Astrocyte (in vitro differentiated cells and primary cell): ENCODE measurements at regions not wholly inside any gene's neighbourhood (a gene's known extent, or its start where the extent isn't known, plus 50 kb on each side); places are given as distances from the start of the nearest gene placed in this dataset.

Experiments used
- EZH2 ChIP-seq: IDR thresholded peaks from 2 replicates; pipeline ENCODE4 v1.6.1; 2012; ENCODE audit warnings: mild to moderate bottlenecking, low read length, inconsistent platforms; ENCODE audit not compliant: insufficient read depth
- TF ChIP-seq, protein P1 (sequence below): IDR thresholded peaks from 2 replicates; pipeline ENCODE4 v1.5.1; 2011; ENCODE audit warnings: low read depth, mild to moderate bottlenecking, inconsistent platforms, low read length, moderate library complexity; ENCODE audit not compliant: insufficient read depth

DNA sequence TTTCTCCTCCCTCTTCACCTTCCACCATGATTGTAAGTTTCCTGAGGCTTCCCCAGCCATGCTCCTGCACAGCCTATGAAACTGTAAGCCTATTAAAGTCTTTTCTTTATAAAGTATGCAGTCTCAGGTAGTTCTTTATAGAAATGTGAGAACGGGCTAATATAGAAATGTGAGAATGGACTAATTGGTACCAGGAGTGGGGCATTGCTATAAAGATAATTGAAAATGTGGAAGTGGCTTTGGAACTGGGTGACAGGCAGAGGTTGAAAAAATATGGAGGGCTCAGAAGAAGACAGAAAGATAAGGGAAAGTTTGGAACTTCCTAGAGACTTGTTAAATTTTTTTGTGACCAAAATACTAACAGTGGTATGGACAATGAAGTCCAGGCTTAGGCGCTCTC lies 959.3 kb downstream of the SH3BGRL start:
- TF ChIP-seq, protein P1, sequence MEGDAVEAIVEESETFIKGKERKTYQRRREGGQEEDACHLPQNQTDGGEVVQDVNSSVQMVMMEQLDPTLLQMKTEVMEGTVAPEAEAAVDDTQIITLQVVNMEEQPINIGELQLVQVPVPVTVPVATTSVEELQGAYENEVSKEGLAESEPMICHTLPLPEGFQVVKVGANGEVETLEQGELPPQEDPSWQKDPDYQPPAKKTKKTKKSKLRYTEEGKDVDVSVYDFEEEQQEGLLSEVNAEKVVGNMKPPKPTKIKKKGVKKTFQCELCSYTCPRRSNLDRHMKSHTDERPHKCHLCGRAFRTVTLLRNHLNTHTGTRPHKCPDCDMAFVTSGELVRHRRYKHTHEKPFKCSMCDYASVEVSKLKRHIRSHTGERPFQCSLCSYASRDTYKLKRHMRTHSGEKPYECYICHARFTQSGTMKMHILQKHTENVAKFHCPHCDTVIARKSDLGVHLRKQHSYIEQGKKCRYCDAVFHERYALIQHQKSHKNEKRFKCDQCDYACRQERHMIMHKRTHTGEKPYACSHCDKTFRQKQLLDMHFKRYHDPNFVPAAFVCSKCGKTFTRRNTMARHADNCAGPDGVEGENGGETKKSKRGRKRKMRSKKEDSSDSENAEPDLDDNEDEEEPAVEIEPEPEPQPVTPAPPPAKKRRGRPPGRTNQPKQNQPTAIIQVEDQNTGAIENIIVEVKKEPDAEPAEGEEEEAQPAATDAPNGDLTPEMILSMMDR: no peak
- no peak for TF ChIP-seq EZH2
